OCI-LY3 (cell line): ENCODE measurements at regions not wholly inside any gene's neighbourhood (a gene's known extent, or its start where the extent isn't known, plus 50 kb on each side); places are given as distances from the start of the nearest gene placed in this dataset.

Experiments
- H2AFZ ChIP-seq: fragments of 200-600, 300-600 bp; shearing (Covaris generic); 2 replicates; pipeline ENCODE4 v1.6.0; 2014; ENCODE audit warnings: antibody characterized with exemption, low read depth, low read length
- H3K27ac ChIP-seq: fragments of 200-600, 300-600 bp; sonication (generic); 2 replicates; pipeline ENCODE4 v1.5.1; 2014; ENCODE audit warnings: mild to moderate bottlenecking, low read length, moderate library complexity, mixed read lengths
- H3K27me3 ChIP-seq: fragments of 200-600, 300-600 bp; sonication (generic); 2 replicates; pipeline ENCODE4 v1.6.1; 2014; ENCODE audit warnings: low read depth, low read length, mixed read lengths
- H3K36me3 ChIP-seq: fragments of 200-600, 300-600 bp; sonication (generic); replicated peaks from 2 replicates; pipeline ENCODE3; 2014; ENCODE audit warnings: low read depth, low read length, mixed read lengths
- H3K4me1 ChIP-seq: fragments of 300-600, 200-600 bp; sonication (generic); 2 replicates; pipeline ENCODE4 v1.6.1; 2014; ENCODE audit warnings: low read length, mixed read lengths
- H3K4me2 ChIP-seq: fragments of 200-600, 300-600 bp; sonication (generic); 2 replicates; pipeline ENCODE4 v1.6.1; 2014; ENCODE audit warnings: low read length, mixed read lengths
- H3K4me3 ChIP-seq: fragments of 300-600, 200-600 bp; sonication (generic); 2 replicates; pipeline ENCODE4 v1.5.1; 2014; ENCODE audit warnings: antibody characterized with exemption, mild to moderate bottlenecking, low read length, moderate library complexity
- H3K79me2 ChIP-seq: fragments of 300-600, 200-600 bp; shearing (Covaris generic); 2 replicates; pipeline ENCODE4 v1.6.1; 2014; ENCODE audit warnings: mild to moderate bottlenecking, low read length, mixed read lengths
- H3K9ac ChIP-seq: fragments of 300-600, 200-600 bp; shearing (Covaris generic); 2 replicates; pipeline ENCODE4 v1.6.0; 2014; ENCODE audit warnings: mild to moderate bottlenecking, low read length, moderate library complexity
- H3K9me3 ChIP-seq: fragments of 200-600, 300-600 bp; shearing (Covaris generic); 2 replicates; pipeline ENCODE4 v1.6.1; 2014; ENCODE audit warnings: low read length, mixed read lengths; ENCODE audit not compliant: insufficient read depth
- H4K20me1 ChIP-seq: fragments of 200-600, 300-600 bp; sonication (generic); 2 replicates; pipeline ENCODE4 v1.6.1; 2016; ENCODE audit warnings: low read length, mixed read lengths; ENCODE audit not compliant: insufficient read depth
- CTCF ChIP-seq: fragments of 200-600, 300-600 bp; sonication (generic); IDR thresholded peaks from 2 replicates; pipeline ENCODE4 v1.5.1; 2014; ENCODE audit warnings: antibody characterized with exemption, low read length, low read depth
- EZH2phosphoT487 ChIP-seq: fragments of 200-600 bp; shearing (Covaris generic); IDR thresholded peaks from 2 replicates; pipeline ENCODE4 v1.6.1; 2018; ENCODE audit warnings: antibody characterized with exemption, mixed run types, low read depth

- Histone ChIP-seq H3K9me3 (no peaks in the 10 kb centered on the region), H3K79me2 (no peaks in the 10 kb centered on the region), H3K9ac (no peak overlapping the region), H2AFZ (no peak overlapping the region), H3K36me3 (no peaks in the 10 kb centered on the region), H3K4me2 (no peak overlapping the region), H3K27ac (no peak overlapping the region), H3K27me3 (no peaks in the 10 kb centered on the region), H3K4me1 (peaks cover 37% of the 10 kb centered on the region), H4K20me1 (no peaks in the 10 kb centered on the region), H3K4me3 (no peak overlapping the region)
- TF ChIP-seq CTCF = no peak
Observed at GRCh38 chr4:8679032-8679431, 86.5 kb downstream of the CPZ start.

- no peaks in the 10 kb centered on the region for H3K79me2 ChIP-seq
- H3K4me2 ChIP-seq = no peak overlapping the region
- no peak overlapping the region for H2AFZ ChIP-seq
- 0 out of 2 replicates have a peak, but pooled peaks cover 4% of the 10 kb centered on the region for H3K27me3 ChIP-seq
- no peak overlapping the region for H3K4me3 ChIP-seq
- H4K20me1 ChIP-seq = no peaks in the 10 kb centered on the region
- no peak overlapping the region for H3K9ac ChIP-seq
- H3K9me3 ChIP-seq = no peaks in the 10 kb centered on the region
- H3K4me1 ChIP-seq = peaks cover 24% of the 10 kb centered on the region
- no peaks in the 10 kb centered on the region for H3K36me3 ChIP-seq
- H3K27ac ChIP-seq = no peak overlapping the region
- TF ChIP-seq CTCF (no peak), EZH2phosphoT487 (no peak)
Observed at GRCh38 chr4:8676676-8677075, 84.1 kb downstream of the CPZ start.

GRCh38 chr4:8675906-8676305 is 83.3 kb downstream of the CPZ start:
- peaks cover 16% of the 10 kb centered on the region for H3K4me1 ChIP-seq
- 0 out of 2 replicates have a peak, but pooled peaks cover 8% of the 10 kb centered on the region for H3K27me3 ChIP-seq
- H2AFZ ChIP-seq = no peak overlapping the region
- H4K20me1 ChIP-seq = no peaks in the 10 kb centered on the region
- no peak overlapping the region for H3K9ac ChIP-seq
- TF ChIP-seq CTCF (no peak), EZH2phosphoT487 (no peak)
- no peak overlapping the region for H3K4me2 ChIP-seq
- no peak overlapping the region for H3K4me3 ChIP-seq
- no peaks in the 10 kb centered on the region for H3K9me3 ChIP-seq
- H3K36me3 ChIP-seq = no peaks in the 10 kb centered on the region
- H3K79me2 ChIP-seq = no peaks in the 10 kb centered on the region
- no peak overlapping the region for H3K27ac ChIP-seq

- no peak overlapping the region for H3K4me2 ChIP-seq
- 0 out of 2 replicates have a peak, but pooled peaks cover 8% of the 10 kb centered on the region for H3K27me3 ChIP-seq
- H3K9me3 ChIP-seq = no peaks in the 10 kb centered on the region
- peaks cover 11% of the 10 kb centered on the region for H3K4me1 ChIP-seq
- no peaks in the 10 kb centered on the region for H3K36me3 ChIP-seq
- H3K4me3 ChIP-seq = no peak overlapping the region
- no peaks in the 10 kb centered on the region for H4K20me1 ChIP-seq
- no peaks in the 10 kb centered on the region for H3K79me2 ChIP-seq
- H3K27ac ChIP-seq = no peak overlapping the region
- no peak for TF ChIP-seq EZH2phosphoT487
- TF ChIP-seq CTCF = no peak
- no peak overlapping the region for H2AFZ ChIP-seq
- H3K9ac ChIP-seq = no peak overlapping the region
Observed at GRCh38 chr4:8675383-8675782, 82.8 kb downstream of the CPZ start.
